ENCODE measurements at regions not wholly inside any gene's neighbourhood (a gene's known extent, or its start where the extent isn't known, plus 50 kb on each side); places are given as distances from the start of the nearest gene placed in this dataset.

- DNase-seq, result no peak
- Histone ChIP-seq H3K4me1 (ENCODE audit: control insufficient read depth in 5 of 5, insufficient read depth in 5 of 5, low read length in 5 of 5) (no peaks in the 10 kb centered on the region), H3K9me3 (ENCODE audit: control insufficient read depth in 4 of 4, insufficient read depth in 3 of 4, low read length in 3 of 4) (no peaks in the 10 kb centered on the region), H3K27me3 (ENCODE audit: control insufficient read depth in 3 of 3, insufficient read depth in 3 of 3, low read length in 2 of 3) (no peaks in the 10 kb centered on the region), H3K27ac (ENCODE audit: low read depth in 1 of 2, low read length in 1 of 2) (no peak overlapping the region), H3K9ac (ENCODE audit: insufficient read depth in 1 of 2, low read length in 2 of 2) (no peak overlapping the region), H3K4me3 (no peak overlapping the region), H3K36me3 (ENCODE audit: control insufficient read depth in 4 of 4, insufficient read depth in 4 of 4, low read length in 4 of 4) (no peaks in the 10 kb centered on the region)
- WGBS, 2 donors, result 46 to 65% methylated on average over 2 of the region's 2 CpGs
- TF ChIP-seq, protein P1, sequence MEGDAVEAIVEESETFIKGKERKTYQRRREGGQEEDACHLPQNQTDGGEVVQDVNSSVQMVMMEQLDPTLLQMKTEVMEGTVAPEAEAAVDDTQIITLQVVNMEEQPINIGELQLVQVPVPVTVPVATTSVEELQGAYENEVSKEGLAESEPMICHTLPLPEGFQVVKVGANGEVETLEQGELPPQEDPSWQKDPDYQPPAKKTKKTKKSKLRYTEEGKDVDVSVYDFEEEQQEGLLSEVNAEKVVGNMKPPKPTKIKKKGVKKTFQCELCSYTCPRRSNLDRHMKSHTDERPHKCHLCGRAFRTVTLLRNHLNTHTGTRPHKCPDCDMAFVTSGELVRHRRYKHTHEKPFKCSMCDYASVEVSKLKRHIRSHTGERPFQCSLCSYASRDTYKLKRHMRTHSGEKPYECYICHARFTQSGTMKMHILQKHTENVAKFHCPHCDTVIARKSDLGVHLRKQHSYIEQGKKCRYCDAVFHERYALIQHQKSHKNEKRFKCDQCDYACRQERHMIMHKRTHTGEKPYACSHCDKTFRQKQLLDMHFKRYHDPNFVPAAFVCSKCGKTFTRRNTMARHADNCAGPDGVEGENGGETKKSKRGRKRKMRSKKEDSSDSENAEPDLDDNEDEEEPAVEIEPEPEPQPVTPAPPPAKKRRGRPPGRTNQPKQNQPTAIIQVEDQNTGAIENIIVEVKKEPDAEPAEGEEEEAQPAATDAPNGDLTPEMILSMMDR (IDR thresholded peaks at IDR 0.05; ENCODE audit: control extremely low read depth, extremely low read depth), result no peak
- no peak for ATAC-seq (ENCODE audit: insufficient read depth, low FRiP score)
These were observed 756.4 kb upstream of the IGFBP7 start for GRCh38 chr4:57866468-57867171.

GRCh38 chr4:57865264-57865663 is 755.1 kb upstream of the IGFBP7 start:
- no peak overlapping the region for H3K27ac ChIP-seq (ENCODE audit: low read depth in 1 of 2, low read length in 1 of 2)
- no peak overlapping the region for H3K4me3 ChIP-seq
- WGBS, 2 donors, result 76 to 83% methylated on average over 1 of the region's 1 CpG
- H3K9ac ChIP-seq (ENCODE audit: insufficient read depth in 1 of 2, low read length in 2 of 2), result no peak overlapping the region
- DNase-seq (no peak), ATAC-seq (ENCODE audit: insufficient read depth, low FRiP score) (no peak)
- no peaks in the 10 kb centered on the region for H3K27me3 ChIP-seq (ENCODE audit: control insufficient read depth in 3 of 3, insufficient read depth in 3 of 3, low read length in 2 of 3)
- no peaks in the 10 kb centered on the region for H3K4me1 ChIP-seq (ENCODE audit: control insufficient read depth in 5 of 5, insufficient read depth in 5 of 5, low read length in 5 of 5)
- no peaks in the 10 kb centered on the region for H3K36me3 ChIP-seq (ENCODE audit: control insufficient read depth in 4 of 4, insufficient read depth in 4 of 4, low read length in 4 of 4)
- no peaks in the 10 kb centered on the region for H3K9me3 ChIP-seq (ENCODE audit: control insufficient read depth in 4 of 4, insufficient read depth in 3 of 4, low read length in 3 of 4)
- TF ChIP-seq, protein P1 (IDR thresholded peaks at IDR 0.05; ENCODE audit: control extremely low read depth, extremely low read depth), result no peak

GRCh38 chr4:57854748-57855147 is 744.6 kb upstream of the IGFBP7 start:
- peaks cover 0 to 6% (median 0%) of the 10 kb centered on the region in 5 donors for H3K4me1 ChIP-seq (ENCODE audit: control insufficient read depth in 5 of 5, insufficient read depth in 5 of 5, low read length in 5 of 5)
- DNase-seq (peak in 2 of 3 donors; percentile 20 to 22), ATAC-seq (ENCODE audit: insufficient read depth, low FRiP score) (no peak)
- no peak overlapping the region for H3K4me3 ChIP-seq
- WGBS, 2 donors, result 29 to 49% methylated on average over 3 of the region's 3 CpGs
- H3K9me3 ChIP-seq (ENCODE audit: control insufficient read depth in 4 of 4, insufficient read depth in 3 of 4, low read length in 3 of 4), result peaks cover 0 to 4% (median 0%) of the 10 kb centered on the region in 4 donors
- peak overlapping the region in 1 of 2 donors; percentile 15 for H3K9ac ChIP-seq (ENCODE audit: insufficient read depth in 1 of 2, low read length in 2 of 2)
- TF ChIP-seq, protein P1 (IDR thresholded peaks at IDR 0.05; ENCODE audit: control extremely low read depth, extremely low read depth), result no peak
- no peak overlapping the region for H3K27ac ChIP-seq (ENCODE audit: low read depth in 1 of 2, low read length in 1 of 2)
- H3K36me3 ChIP-seq (ENCODE audit: control insufficient read depth in 4 of 4, insufficient read depth in 4 of 4, low read length in 4 of 4), result no peaks in the 10 kb centered on the region
- no peaks in the 10 kb centered on the region for H3K27me3 ChIP-seq (ENCODE audit: control insufficient read depth in 3 of 3, insufficient read depth in 3 of 3, low read length in 2 of 3)

- TF ChIP-seq, protein P1 (IDR thresholded peaks at IDR 0.05; ENCODE audit: control extremely low read depth, extremely low read depth), result no peak
- no peak for ATAC-seq (ENCODE audit: insufficient read depth, low FRiP score)
- H3K4me1 ChIP-seq (ENCODE audit: control insufficient read depth in 5 of 5, insufficient read depth in 5 of 5, low read length in 5 of 5), result peaks cover 0 to 6% (median 0%) of the 10 kb centered on the region in 5 donors
These were observed 740.0 kb upstream of the IGFBP7 start for GRCh38 chr4:57850141-57850540.

More at GRCh38 chr4:57850141-57850540, 740.0 kb upstream of the IGFBP7 start:
- no peak overlapping the region for H3K27ac ChIP-seq (ENCODE audit: low read depth in 1 of 2, low read length in 1 of 2)
- no peak overlapping the region for H3K4me3 ChIP-seq
- H3K9ac ChIP-seq (ENCODE audit: insufficient read depth in 1 of 2, low read length in 2 of 2), result no peak overlapping the region
- H3K9me3 ChIP-seq (ENCODE audit: control insufficient read depth in 4 of 4, insufficient read depth in 3 of 4, low read length in 3 of 4), result peaks cover 0 to 4% (median 0%) of the 10 kb centered on the region in 4 donors
- H3K27me3 ChIP-seq (ENCODE audit: control insufficient read depth in 3 of 3, insufficient read depth in 3 of 3, low read length in 2 of 3), result no peaks in the 10 kb centered on the region
- no peak for DNase-seq
- no peaks in the 10 kb centered on the region for H3K36me3 ChIP-seq (ENCODE audit: control insufficient read depth in 4 of 4, insufficient read depth in 4 of 4, low read length in 4 of 4)
